WTC11 (cell line): ENCODE measurements at regions not wholly inside any gene's neighbourhood (a gene's known extent, or its start where the extent isn't known, plus 50 kb on each side); places are given as distances from the start of the nearest gene placed in this dataset.

Experiments used
- FOXJ3 ChIP-seq: sonication (generic); formaldehyde crosslinking; IDR thresholded peaks from 2 replicates; pipeline ENCODE4 v1.9.0; 2021; ENCODE audit warnings: missing genetic modification reagents, mild to moderate bottlenecking, borderline replicate concordance
- KAT7 ChIP-seq: sonication (generic); formaldehyde crosslinking; IDR thresholded peaks from 2 replicates; pipeline ENCODE4 v1.8.1; 2023; ENCODE audit warnings: missing genetic modification reagents, mild to moderate bottlenecking, borderline replicate concordance
- SMAD3 ChIP-seq: sonication (generic); formaldehyde crosslinking; IDR thresholded peaks from 2 replicates; pipeline ENCODE4 v1.8.0; 2022; ENCODE audit warnings: missing genetic modification reagents, mild to moderate bottlenecking, borderline replicate concordance
- SP1 ChIP-seq: sonication (generic); formaldehyde crosslinking; conservative IDR thresholded peaks from 2 replicates; pipeline ENCODE4 v1.8.1; 2022; ENCODE audit warnings: missing genetic modification reagents
- ZBTB21 ChIP-seq: sonication (generic); formaldehyde crosslinking; IDR thresholded peaks from 2 replicates; pipeline ENCODE4 v1.8.1; 2023; ENCODE audit warnings: mild to moderate bottlenecking, missing genetic modification reagents, borderline replicate concordance
- ZNF138 ChIP-seq: sonication (generic); formaldehyde crosslinking; conservative IDR thresholded peaks from 2 replicates; pipeline ENCODE4 v1.8.1; 2022; ENCODE audit warnings: mild to moderate bottlenecking, moderate library complexity, missing genetic modification reagents
- ZNF263 ChIP-seq: sonication (generic); formaldehyde crosslinking; IDR thresholded peaks from 2 replicates; pipeline ENCODE4 v1.8.1; 2022; ENCODE audit warnings: low read depth, mild to moderate bottlenecking, moderate library complexity, missing genetic modification reagents
- TF ChIP-seq, protein P1 (sequence below): fragments of 200-600 bp; IDR thresholded peaks from 2 replicates; pipeline ENCODE4 v1.8.0; 2022; ENCODE audit warnings: antibody characterized with exemption
- TF ChIP-seq, protein P2 (sequence below): sonication (generic); formaldehyde crosslinking; IDR thresholded peaks from 2 replicates; pipeline ENCODE4 v1.8.1; 2023; ENCODE audit warnings: mild to moderate bottlenecking, moderate library complexity, missing genetic modification reagents
- TF ChIP-seq, protein P3 (sequence below): sonication (generic); formaldehyde crosslinking; IDR thresholded peaks from 2 replicates; pipeline ENCODE4 v1.8.0; 2022; ENCODE audit warnings: mild to moderate bottlenecking, missing genetic modification reagents

DNA sequence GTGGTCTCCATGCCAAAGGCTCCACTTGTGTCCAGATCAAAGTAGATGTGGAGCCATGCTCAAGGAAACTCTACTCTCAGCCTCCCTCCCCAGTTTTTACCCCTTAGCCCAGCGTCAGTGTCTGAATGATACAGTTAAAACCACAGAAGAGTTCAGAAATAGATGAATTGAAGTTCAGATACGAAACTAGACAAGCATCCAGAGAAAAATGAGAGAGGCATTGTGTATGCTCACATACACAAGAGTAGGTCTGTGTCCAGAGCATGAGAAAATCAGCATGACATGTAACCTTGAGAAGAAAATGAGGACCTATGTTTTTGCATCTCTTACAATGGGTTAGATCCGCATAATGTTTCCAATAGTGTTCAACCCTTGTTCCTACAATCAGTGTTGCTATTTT, 612.8 kb upstream of the PKDCC start:
- TF ChIP-seq, protein P1, sequence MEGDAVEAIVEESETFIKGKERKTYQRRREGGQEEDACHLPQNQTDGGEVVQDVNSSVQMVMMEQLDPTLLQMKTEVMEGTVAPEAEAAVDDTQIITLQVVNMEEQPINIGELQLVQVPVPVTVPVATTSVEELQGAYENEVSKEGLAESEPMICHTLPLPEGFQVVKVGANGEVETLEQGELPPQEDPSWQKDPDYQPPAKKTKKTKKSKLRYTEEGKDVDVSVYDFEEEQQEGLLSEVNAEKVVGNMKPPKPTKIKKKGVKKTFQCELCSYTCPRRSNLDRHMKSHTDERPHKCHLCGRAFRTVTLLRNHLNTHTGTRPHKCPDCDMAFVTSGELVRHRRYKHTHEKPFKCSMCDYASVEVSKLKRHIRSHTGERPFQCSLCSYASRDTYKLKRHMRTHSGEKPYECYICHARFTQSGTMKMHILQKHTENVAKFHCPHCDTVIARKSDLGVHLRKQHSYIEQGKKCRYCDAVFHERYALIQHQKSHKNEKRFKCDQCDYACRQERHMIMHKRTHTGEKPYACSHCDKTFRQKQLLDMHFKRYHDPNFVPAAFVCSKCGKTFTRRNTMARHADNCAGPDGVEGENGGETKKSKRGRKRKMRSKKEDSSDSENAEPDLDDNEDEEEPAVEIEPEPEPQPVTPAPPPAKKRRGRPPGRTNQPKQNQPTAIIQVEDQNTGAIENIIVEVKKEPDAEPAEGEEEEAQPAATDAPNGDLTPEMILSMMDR, result no peak
- no peak for TF ChIP-seq ZBTB21 (CRISPR knock-in tag)
- TF ChIP-seq ZNF138 (CRISPR knock-in tag), result no peak
- no peak for TF ChIP-seq ZNF263 (CRISPR knock-in tag)
- TF ChIP-seq SMAD3 (CRISPR knock-in tag), result no peak
- TF ChIP-seq FOXJ3 (CRISPR knock-in tag), result no peak
- TF ChIP-seq, protein P2, sequence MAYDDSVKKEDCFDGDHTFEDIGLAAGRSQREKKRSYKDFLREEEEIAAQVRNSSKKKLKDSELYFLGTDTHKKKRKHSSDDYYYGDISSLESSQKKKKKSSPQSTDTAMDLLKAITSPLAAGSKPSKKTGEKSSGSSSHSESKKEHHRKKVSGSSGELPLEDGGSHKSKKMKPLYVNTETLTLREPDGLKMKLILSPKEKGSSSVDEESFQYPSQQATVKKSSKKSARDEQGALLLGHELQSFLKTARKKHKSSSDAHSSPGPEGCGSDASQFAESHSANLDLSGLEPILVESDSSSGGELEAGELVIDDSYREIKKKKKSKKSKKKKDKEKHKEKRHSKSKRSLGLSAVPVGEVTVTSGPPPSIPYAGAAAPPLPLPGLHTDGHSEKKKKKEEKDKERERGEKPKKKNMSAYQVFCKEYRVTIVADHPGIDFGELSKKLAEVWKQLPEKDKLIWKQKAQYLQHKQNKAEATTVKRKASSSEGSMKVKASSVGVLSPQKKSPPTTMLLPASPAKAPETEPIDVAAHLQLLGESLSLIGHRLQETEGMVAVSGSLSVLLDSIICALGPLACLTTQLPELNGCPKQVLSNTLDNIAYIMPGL (CRISPR knock-in tag), result no peak
- no peak for TF ChIP-seq SP1 (CRISPR knock-in tag)
- TF ChIP-seq, protein P3, sequence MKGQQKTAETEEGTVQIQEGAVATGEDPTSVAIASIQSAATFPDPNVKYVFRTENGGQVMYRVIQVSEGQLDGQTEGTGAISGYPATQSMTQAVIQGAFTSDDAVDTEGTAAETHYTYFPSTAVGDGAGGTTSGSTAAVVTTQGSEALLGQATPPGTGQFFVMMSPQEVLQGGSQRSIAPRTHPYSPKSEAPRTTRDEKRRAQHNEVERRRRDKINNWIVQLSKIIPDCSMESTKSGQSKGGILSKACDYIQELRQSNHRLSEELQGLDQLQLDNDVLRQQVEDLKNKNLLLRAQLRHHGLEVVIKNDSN, result no peak
- TF ChIP-seq KAT7 (CRISPR knock-in tag), result no peak
